Ishikawa (cell line): ENCODE measurements at regions not wholly inside any gene's neighbourhood (a gene's known extent, or its start where the extent isn't known, plus 50 kb on each side); places are given as distances from the start of the nearest gene placed in this dataset.

Source experiments
- EGR1 ChIP-seq: IDR thresholded peaks from 2 replicates; pipeline ENCODE4 v1.6.1; 2012
- RAD21 ChIP-seq: IDR thresholded peaks from 2 replicates; pipeline ENCODE4 v1.6.1; 2012; ENCODE audit warnings: low read depth
- YY1 ChIP-seq: IDR thresholded peaks from 2 replicates; pipeline ENCODE4 v1.6.1; 2012; ENCODE audit warnings: low read depth
- TF ChIP-seq, protein P1 (sequence below): IDR thresholded peaks from 2 replicates; pipeline ENCODE4 v1.6.1; 2012

GRCh38 chr19:30069535-30070197, 127.6 kb downstream of the URI1 start:
- TF ChIP-seq, protein P1, sequence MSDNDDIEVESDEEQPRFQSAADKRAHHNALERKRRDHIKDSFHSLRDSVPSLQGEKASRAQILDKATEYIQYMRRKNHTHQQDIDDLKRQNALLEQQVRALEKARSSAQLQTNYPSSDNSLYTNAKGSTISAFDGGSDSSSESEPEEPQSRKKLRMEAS, result no peak
- no peak for TF ChIP-seq RAD21
- TF ChIP-seq EGR1, result no peak
- TF ChIP-seq YY1, result no peak
